GM21515 (cell line): ENCODE measurements at regions not wholly inside any gene's neighbourhood (a gene's known extent, or its start where the extent isn't known, plus 50 kb on each side); places are given as distances from the start of the nearest gene placed in this dataset.

Experiments
- ATAC-seq: cut with Tn5 transposase; IDR thresholded peaks from one replicate; pipeline ENCODE4 v1.9.1; 2021; ENCODE audit not compliant: unreplicated experiment

DNA sequence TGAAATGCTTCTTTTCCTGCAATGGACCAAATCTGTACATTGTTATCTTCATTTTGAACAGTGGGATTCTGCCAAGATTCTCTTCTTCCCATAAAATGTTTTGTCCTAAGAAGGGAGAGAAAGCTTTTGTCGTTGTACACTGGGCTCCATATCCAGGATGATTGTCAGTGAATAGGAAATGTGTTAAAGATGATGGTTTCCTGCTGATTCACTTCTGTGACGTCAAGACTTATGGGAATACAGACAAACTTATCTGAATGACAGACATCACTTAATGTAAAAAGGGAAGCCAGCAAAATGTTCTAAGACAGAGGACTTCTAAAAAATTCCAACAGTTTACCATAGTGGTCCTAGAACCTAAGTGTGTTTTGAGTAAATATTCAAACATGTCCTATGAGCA is 53.7 kb upstream of the HPF1 start:
- ATAC-seq, result no peak

DNA sequence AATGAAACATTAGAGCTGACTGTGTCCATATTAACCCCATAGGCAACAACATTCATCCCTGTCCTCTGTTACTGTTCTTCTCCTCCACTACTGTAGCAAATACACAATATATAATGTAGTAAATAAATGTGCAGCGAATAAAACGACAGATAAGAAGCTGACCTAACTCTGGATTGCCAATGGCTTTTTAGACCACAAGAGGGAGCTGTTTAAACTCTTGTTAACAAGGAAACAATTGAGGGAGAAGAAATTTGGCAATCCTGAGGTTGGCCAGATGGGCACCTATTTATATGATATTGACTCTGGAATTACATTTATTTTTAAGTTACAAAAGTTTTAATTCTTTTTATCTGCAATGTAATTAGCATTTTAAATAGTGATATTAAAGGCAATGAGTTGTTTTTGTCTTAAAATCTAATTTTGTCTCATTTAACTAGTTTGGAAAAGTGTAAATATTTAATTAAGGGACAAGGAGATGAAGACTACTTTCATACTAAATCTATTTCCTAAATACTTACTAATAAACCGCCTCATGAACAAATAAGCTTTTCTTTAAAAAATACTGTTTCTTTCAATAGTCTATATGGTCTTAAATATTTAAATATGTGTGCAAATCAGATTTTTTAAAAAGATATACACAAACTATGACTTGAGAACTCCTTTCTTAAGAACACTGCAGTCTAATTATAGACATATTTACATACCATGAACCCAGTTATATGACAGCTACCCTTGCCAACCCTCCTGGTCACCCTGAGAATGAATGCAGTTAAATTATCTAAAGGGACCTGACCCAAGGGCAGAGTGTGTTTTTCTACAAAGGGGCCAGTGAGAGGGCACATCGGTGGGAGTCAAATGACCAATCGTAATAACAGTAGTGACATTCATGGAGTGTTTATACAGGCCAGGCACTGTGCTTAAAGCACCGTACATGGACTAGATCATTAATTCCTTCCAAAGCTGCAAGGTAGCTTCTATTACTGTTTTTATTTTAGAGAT is 52.9 kb upstream of the HPF1 start:
- peak; percentile 60 for ATAC-seq

DNA sequence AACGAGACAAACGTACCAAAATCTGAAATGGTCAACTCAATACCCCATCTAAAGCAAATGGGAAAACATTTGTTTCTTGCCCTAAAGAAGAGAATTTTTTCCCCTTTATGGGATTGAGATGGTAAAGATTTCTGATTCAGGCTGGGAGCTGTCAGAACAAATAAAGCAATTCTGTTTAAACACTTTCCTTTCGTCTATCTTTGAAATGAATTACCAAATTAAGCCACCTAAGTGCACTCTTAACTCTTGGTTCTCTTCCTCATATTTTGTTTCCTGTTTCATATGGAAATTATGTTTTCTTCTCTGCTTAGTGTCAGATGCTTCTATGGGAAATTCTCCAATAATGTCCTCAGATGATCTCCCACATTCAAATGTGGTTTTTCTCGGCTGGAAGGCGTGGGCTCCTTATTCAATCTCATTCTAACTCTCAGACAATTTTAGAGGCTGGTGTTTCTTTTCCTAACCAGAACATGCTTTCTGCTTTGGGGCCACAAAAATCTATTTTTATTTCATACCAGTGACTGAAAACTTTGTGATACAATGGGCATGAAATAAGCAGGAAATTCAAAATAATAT is 50.3 kb upstream of the HPF1 start:
- ATAC-seq, result no peak
